ENCODE measurements at regions not wholly inside any gene's neighbourhood (a gene's known extent, or its start where the extent isn't known, plus 50 kb on each side); places are given as distances from the start of the nearest gene placed in this dataset.

- H3K4me3 Mint-ChIP-seq (ENCODE audit: unreplicated experiment), result no peak overlapping the region
- no peaks in the 10 kb centered on the region for H3K36me3 Mint-ChIP-seq (ENCODE audit: unreplicated experiment)
- no peaks in the 10 kb centered on the region for H3K27me3 Mint-ChIP-seq (ENCODE audit: unreplicated experiment)
- no peaks in the 10 kb centered on the region for H3K4me1 Mint-ChIP-seq (ENCODE audit: low read depth, unreplicated experiment)
- no peak overlapping the region for H3K27ac Mint-ChIP-seq (ENCODE audit: unreplicated experiment)
- peaks cover 3% of the 10 kb centered on the region for H3K9me3 Mint-ChIP-seq (ENCODE audit: unreplicated experiment)
- DNase-seq, result no peak
- TF ChIP-seq CTCF (IDR thresholded peaks at IDR 0.05; ENCODE audit: partially characterized antibody, unreplicated experiment), result no peak
Measured at GRCh38 chr1:67898033-67898726, 64.9 kb upstream of the GNG12 start.

- H3K27ac Mint-ChIP-seq (ENCODE audit: unreplicated experiment), result no peak overlapping the region
- no peak overlapping the region for H3K4me3 Mint-ChIP-seq (ENCODE audit: unreplicated experiment)
Measured at GRCh38 chr1:67897270-67897949, 64.1 kb upstream of the GNG12 start.

GRCh38 chr1:67896826-67897225, 63.6 kb upstream of the GNG12 start:
- Mint-ChIP-seq H3K4me1 (ENCODE audit: low read depth, unreplicated experiment) (no peaks in the 10 kb centered on the region), H3K4me3 (ENCODE audit: unreplicated experiment) (no peak overlapping the region), H3K27ac (ENCODE audit: unreplicated experiment) (no peak overlapping the region), H3K36me3 (ENCODE audit: unreplicated experiment) (no peaks in the 10 kb centered on the region), H3K9me3 (ENCODE audit: unreplicated experiment) (peaks cover 3% of the 10 kb centered on the region), H3K27me3 (ENCODE audit: unreplicated experiment) (no peaks in the 10 kb centered on the region)
- DNase-seq, result no peak
- no peak for TF ChIP-seq CTCF (IDR thresholded peaks at IDR 0.05; ENCODE audit: partially characterized antibody, unreplicated experiment)

More at GRCh38 chr1:67897270-67897949, 64.1 kb upstream of the GNG12 start:
- H3K27me3 Mint-ChIP-seq (ENCODE audit: unreplicated experiment), result no peaks in the 10 kb centered on the region
- DNase-seq, result no peak
- TF ChIP-seq CTCF (IDR thresholded peaks at IDR 0.05; ENCODE audit: partially characterized antibody, unreplicated experiment), result no peak
- no peaks in the 10 kb centered on the region for H3K4me1 Mint-ChIP-seq (ENCODE audit: low read depth, unreplicated experiment)
- peaks cover 3% of the 10 kb centered on the region for H3K9me3 Mint-ChIP-seq (ENCODE audit: unreplicated experiment)
- no peaks in the 10 kb centered on the region for H3K36me3 Mint-ChIP-seq (ENCODE audit: unreplicated experiment)

- H3K36me3 Mint-ChIP-seq (ENCODE audit: unreplicated experiment), result no peaks in the 10 kb centered on the region
- no peak for DNase-seq
- peaks cover 4% of the 10 kb centered on the region for H3K9me3 Mint-ChIP-seq (ENCODE audit: unreplicated experiment)
- H3K4me1 Mint-ChIP-seq (ENCODE audit: low read depth, unreplicated experiment), result no peaks in the 10 kb centered on the region
- no peak for TF ChIP-seq CTCF (IDR thresholded peaks at IDR 0.05; ENCODE audit: partially characterized antibody, unreplicated experiment)
- no peaks in the 10 kb centered on the region for H3K27me3 Mint-ChIP-seq (ENCODE audit: unreplicated experiment)
- no peak overlapping the region for H3K27ac Mint-ChIP-seq (ENCODE audit: unreplicated experiment)
- H3K4me3 Mint-ChIP-seq (ENCODE audit: unreplicated experiment), result no peak overlapping the region
Measured at GRCh38 chr1:67894981-67895735, 61.9 kb upstream of the GNG12 start.
